NCI-H2107 (cell line): ENCODE measurements at regions not wholly inside any gene's neighbourhood (a gene's known extent, or its start where the extent isn't known, plus 50 kb on each side); places are given as distances from the start of the nearest gene placed in this dataset.
"Not testable (repeated sequence)": the region's sequence is repeated elsewhere in the genome, so short reads cannot be mapped to it uniquely, and the experiment has no call there.

Experiments
- DNase-seq: peaks from one replicate; lab custom pipeline; 2025; lab: John Stamatoyannopoulos, UW

- DNase-seq, result no peak
Measured at GRCh38 chr2:61626827-61627226, 88.7 kb upstream of the XPO1 start.

- DNase-seq, result no peak
Measured at GRCh38 chr2:61623747-61624146, 85.6 kb upstream of the XPO1 start.

DNA sequence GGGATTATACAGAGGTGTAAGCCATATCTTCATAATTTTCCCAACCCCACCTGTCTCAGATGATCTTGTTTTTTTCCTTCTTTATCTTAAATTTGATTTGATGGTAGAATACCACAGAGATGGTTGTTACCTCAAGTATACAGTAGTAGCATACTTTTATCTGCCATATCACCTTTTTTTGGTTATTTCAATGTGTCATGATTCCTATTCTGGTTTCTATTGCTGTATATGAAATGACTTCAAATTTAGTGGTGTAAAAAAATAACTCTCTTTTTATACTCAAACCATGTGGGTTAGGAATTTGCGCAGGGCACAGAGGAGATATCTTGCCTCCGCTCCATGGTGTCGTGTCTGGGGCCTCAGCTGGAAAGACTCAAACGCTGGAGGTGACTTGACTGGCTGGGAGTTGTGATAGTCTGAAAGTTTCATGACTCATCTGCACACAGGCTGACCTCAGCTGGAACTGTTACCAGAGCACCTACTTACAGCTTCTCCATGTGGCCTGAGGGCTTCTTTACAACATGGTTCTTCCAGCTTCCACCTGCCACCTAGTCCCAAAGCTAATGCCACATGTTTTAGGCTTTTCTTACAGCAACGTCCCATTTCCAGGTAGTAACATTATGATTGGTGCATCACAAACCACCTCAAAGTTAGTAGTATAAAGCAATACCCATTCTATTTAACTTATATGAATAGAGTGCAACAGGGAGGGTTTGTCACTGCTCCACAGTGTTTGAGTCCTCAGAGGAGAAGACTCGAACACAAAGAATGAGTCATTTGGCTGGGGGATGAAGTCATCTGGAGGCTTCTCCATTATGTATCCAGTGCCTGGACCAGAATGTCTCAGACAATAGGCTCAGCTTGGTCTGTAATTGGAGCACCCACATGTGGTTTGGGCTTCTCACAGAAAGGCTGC is 82.3 kb upstream of the XPO1 start:
- peak; percentile 52 for DNase-seq

GRCh38 chr2:61619561-61619960 is 81.4 kb upstream of the XPO1 start:
- no peak for DNase-seq

DNA sequence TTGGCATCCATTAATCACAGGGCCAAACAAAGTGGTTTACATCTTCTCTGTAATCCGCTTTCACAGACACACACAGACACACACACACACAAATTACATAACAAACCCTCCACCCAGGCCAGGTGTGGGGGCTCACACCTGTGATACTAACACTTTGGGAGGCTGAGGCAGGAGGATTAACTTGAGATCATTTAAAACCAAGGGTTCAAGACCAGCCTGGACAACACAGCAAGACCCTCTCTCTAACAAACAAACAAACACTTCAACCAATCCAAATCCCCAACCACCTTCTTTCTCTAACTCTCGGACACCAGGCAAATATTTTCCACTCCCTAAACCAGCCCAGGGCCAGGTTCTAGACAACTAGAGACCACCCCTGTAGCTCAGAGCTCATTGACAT is 79.5 kb upstream of the XPO1 start:
- DNase-seq, result no peak

GRCh38 chr2:61605245-61605644 is 67.1 kb upstream of the XPO1 start:
- DNase-seq, result no peak

DNA sequence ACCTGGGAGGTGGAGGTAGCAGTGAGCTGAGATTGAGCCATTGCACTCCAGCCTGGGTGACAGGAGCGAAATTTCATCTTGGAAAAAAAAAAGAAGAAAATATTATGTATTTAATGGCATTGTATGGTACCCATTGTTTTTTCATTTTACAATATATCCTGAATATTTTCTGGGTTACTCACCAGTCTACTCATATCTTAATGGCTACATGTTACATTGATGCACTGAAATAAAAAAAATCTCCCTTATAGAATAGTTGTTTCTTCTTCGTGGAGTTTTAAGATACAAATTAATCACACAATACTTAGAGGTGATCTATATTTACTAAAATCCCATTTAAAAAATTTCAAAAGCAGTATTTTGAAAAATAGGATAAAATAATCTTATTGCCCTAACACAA is 66.3 kb upstream of the XPO1 start:
- no peak for DNase-seq

DNA sequence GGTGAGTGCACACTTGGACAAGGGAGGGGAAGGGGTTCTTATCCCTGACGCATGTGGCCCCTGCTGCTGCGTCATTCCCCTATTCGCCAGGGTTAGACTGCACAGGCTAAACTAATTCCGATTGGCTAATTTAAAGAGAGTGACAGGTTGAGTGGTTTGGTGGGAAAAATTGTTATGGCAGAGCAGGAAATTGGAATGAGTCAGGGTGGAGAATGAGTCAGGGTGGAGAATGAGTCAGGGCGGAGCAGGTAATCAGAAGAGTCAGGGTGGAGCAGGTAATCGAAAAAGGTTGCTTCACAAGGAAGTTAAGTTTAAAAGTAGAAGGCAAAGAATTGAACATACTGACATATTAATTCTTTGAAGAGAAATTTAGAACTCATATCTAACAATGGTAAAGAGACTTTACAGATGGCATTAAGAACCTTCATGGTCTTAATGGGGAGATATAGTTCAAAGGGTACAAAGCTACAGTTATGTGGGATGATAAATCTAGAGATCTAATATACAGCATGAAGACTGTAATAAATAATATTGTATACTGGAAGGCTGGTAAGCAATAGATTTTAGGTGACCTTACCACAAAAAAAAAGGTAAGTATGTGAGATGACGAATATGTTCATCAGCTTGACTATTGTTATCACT is 60.5 kb upstream of the XPO1 start:
- DNase-seq, result not testable (repeated sequence)

- DNase-seq, result no peak
Measured at GRCh38 chr2:61597300-61598289, 59.4 kb upstream of the XPO1 start.

DNA sequence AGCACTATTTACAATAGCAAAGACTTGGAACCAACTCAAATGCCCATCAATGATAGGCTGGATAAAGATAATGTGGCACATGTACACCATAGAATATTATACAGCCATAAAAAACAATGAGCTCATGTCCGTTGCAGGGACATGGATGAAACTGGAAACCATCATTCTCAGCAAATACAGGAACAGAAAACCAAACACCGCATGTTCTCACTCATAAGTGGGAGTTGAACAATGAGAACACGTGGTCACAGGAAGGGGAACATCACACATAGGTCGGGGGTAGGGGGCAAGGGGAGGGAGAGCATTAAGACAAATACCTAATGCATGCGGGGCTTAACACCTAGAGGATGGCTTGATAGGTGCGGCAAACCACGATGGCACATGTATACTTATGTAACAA is 56.0 kb upstream of the XPO1 start:
- not testable (repeated sequence) for DNase-seq

GRCh38 chr2:61593648-61594047 is 55.5 kb upstream of the XPO1 start:
- DNase-seq, result not testable (repeated sequence)

- no peak for DNase-seq
Measured at GRCh38 chr2:61590214-61590613, 52.1 kb upstream of the XPO1 start.

- DNase-seq, result no peak
Measured at GRCh38 chr2:61588566-61588965, 50.4 kb upstream of the XPO1 start.
